Uterus (tissue), 2 donors: ENCODE measurements at regions not wholly inside any gene's neighbourhood (a gene's known extent, or its start where the extent isn't known, plus 50 kb on each side); places are given as distances from the start of the nearest gene placed in this dataset.

Experiments
- POLR2A ChIP-seq, 2 donors: fragments of 450-650 bp; IDR thresholded peaks; one replicate each; pipeline ENCODE4 v1.6.1; 2016; ENCODE audit warnings: antibody characterized with exemption in 2 of 2, mild to moderate bottlenecking in 1 of 2, moderate library complexity in 1 of 2
- TF ChIP-seq, protein P1 (sequence below), 4 experiments: fragments of 200-600 bp in 2 of 4; fragments of 450-650 bp in 2 of 4; sonication (generic) in 2 of 4; IDR thresholded peaks; one replicate each; pipeline ENCODE4 v1.5.1; 2016 to 2019; ENCODE audit warnings: antibody characterized with exemption in 4 of 4, mild to moderate bottlenecking in 2 of 4, moderate library complexity in 1 of 4

- TF ChIP-seq, protein P1, sequence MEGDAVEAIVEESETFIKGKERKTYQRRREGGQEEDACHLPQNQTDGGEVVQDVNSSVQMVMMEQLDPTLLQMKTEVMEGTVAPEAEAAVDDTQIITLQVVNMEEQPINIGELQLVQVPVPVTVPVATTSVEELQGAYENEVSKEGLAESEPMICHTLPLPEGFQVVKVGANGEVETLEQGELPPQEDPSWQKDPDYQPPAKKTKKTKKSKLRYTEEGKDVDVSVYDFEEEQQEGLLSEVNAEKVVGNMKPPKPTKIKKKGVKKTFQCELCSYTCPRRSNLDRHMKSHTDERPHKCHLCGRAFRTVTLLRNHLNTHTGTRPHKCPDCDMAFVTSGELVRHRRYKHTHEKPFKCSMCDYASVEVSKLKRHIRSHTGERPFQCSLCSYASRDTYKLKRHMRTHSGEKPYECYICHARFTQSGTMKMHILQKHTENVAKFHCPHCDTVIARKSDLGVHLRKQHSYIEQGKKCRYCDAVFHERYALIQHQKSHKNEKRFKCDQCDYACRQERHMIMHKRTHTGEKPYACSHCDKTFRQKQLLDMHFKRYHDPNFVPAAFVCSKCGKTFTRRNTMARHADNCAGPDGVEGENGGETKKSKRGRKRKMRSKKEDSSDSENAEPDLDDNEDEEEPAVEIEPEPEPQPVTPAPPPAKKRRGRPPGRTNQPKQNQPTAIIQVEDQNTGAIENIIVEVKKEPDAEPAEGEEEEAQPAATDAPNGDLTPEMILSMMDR (IDR thresholded peaks at IDR 0.05) = no peak
- no peak for TF ChIP-seq POLR2A (IDR thresholded peaks at IDR 0.05)
Measured at GRCh38 chr1:104064399-104064798, 314.7 kb downstream of the AMY1C start.
